NCI-H1417 treated with DMSO at 0.1 percent for 48 hours (cell line): ENCODE measurements at regions not wholly inside any gene's neighbourhood (a gene's known extent, or its start where the extent isn't known, plus 50 kb on each side); places are given as distances from the start of the nearest gene placed in this dataset.
"Not testable (repeated sequence)": the region's sequence is repeated elsewhere in the genome, so short reads cannot be mapped to it uniquely, and the experiment has no call there.

Experiments used
- DNase-seq: peaks from one replicate; lab custom pipeline; 2025; lab: John Stamatoyannopoulos, UW

GRCh38 chr20:47863981-47864380, 78.7 kb upstream of the SULF2 start:
- no peak for DNase-seq

GRCh38 chr20:47863315-47863965, 78.2 kb upstream of the SULF2 start:
- DNase-seq: no peak

- no peak for DNase-seq
Observed at GRCh38 chr20:47862574-47863240, 77.4 kb upstream of the SULF2 start.

- DNase-seq: no peak
Observed at GRCh38 chr20:47861116-47861515, 75.8 kb upstream of the SULF2 start.

- no peak for DNase-seq
Observed at GRCh38 chr20:47860049-47860830, 75.0 kb upstream of the SULF2 start.

GRCh38 chr20:47859278-47859677, 74.0 kb upstream of the SULF2 start:
- DNase-seq: no peak

GRCh38 chr20:47857569-47858464, 72.5 kb upstream of the SULF2 start:
- no peak for DNase-seq

- no peak for DNase-seq
Observed at GRCh38 chr20:47857187-47857568, 71.9 kb upstream of the SULF2 start.

GRCh38 chr20:47855799-47856198, 70.5 kb upstream of the SULF2 start:
- no peak for DNase-seq

- no peak for DNase-seq
Observed at GRCh38 chr20:47854687-47855212, 69.5 kb upstream of the SULF2 start.

GRCh38 chr20:47851774-47852173, 66.5 kb upstream of the SULF2 start:
- DNase-seq: no peak

GRCh38 chr20:47850146-47850545, 64.9 kb upstream of the SULF2 start:
- DNase-seq: no peak

- DNase-seq: no peak
Observed at GRCh38 chr20:47849596-47849995, 64.3 kb upstream of the SULF2 start.

- no peak for DNase-seq
Observed at GRCh38 chr20:47849006-47849405, 63.7 kb upstream of the SULF2 start.

- not testable (repeated sequence) for DNase-seq
Observed at GRCh38 chr20:47848534-47848933, 63.3 kb upstream of the SULF2 start.

- DNase-seq: no peak
Observed at GRCh38 chr20:47847884-47848485, 62.7 kb upstream of the SULF2 start.

- not testable (repeated sequence) for DNase-seq
Observed at GRCh38 chr20:47847220-47847619, 61.9 kb upstream of the SULF2 start.

- not testable (repeated sequence) for DNase-seq
Observed at GRCh38 chr20:47846651-47847050, 61.4 kb upstream of the SULF2 start.

- DNase-seq: not testable (repeated sequence)
Observed at GRCh38 chr20:47845382-47845977, 60.2 kb upstream of the SULF2 start.

- DNase-seq: not testable (repeated sequence)
Observed at GRCh38 chr20:47844568-47844906, 59.3 kb upstream of the SULF2 start.
